Activated B cell treated with CpG ODN at 0.5 μM for 24 hours (primary cell): ENCODE measurements at regions not wholly inside any gene's neighbourhood (a gene's known extent, or its start where the extent isn't known, plus 50 kb on each side); places are given as distances from the start of the nearest gene placed in this dataset.

Experiments
- ATAC-seq: fragments of 200-7000 bp; cut with Tn5 transposase; one replicate; pipeline ENCODE4 v1.10.0; 2021; ENCODE audit warnings: low read depth, mild to moderate bottlenecking, moderate library complexity
- CTCF ChIA-PET: fragments of 350-600 bp; sonication (Branson Sonifier 250); formaldehyde crosslinking; loops from one replicate; lab custom pipeline; 2021; ENCODE audit warnings: antibody characterized with exemption; lab: Charles Lee
- POLR2A ChIA-PET: fragments of 350-600 bp; sonication (Branson Sonifier 250); formaldehyde crosslinking; loops from one replicate; lab custom pipeline; 2021; ENCODE audit warnings: antibody characterized with exemption; lab: Charles Lee
- DNase-seq: peaks from one replicate; pipeline ENCODE4 v3.0.0; 2022
- H3K27ac Mint-ChIP-seq: one replicate; pipeline ENCODE4 v1.8.0; 2020; ENCODE audit warnings: mixed read lengths
- H3K27me3 Mint-ChIP-seq: one replicate; pipeline ENCODE4 v1.8.0; 2021; ENCODE audit warnings: mixed read lengths
- H3K36me3 Mint-ChIP-seq: one replicate; pipeline ENCODE4 v1.8.0; 2021; ENCODE audit warnings: low read depth, mixed read lengths
- H3K4me1 Mint-ChIP-seq: one replicate; pipeline ENCODE4 v1.8.0; 2021; ENCODE audit warnings: mixed read lengths
- H3K4me3 Mint-ChIP-seq: one replicate; pipeline ENCODE4 v1.8.0; 2020; ENCODE audit warnings: mild to moderate bottlenecking, mixed read lengths
- H3K9me3 Mint-ChIP-seq: one replicate; pipeline ENCODE4 v1.8.0; 2020; ENCODE audit warnings: mixed read lengths
- CTCF ChIP-seq: fragments of 200-600 bp; IDR thresholded peaks from one replicate; pipeline ENCODE4 v1.8.0; 2022; ENCODE audit warnings: antibody characterized with exemption, mild to moderate bottlenecking
- intact Hi-C: fragments of 100-400 bp; cut with micrococcal nuclease; formaldehyde crosslinking; loops from one replicate; pipeline ENCODE4 v1.15.1; 2024

- ChIA-PET POLR2A (interaction anchor here (0.6 kb wide), 1 partner anchor 285 kb away, joined by 3 read pairs; no protein-coding TSS in a partner anchor), CTCF (no interaction called here)
- no peak for ATAC-seq
- H3K36me3 Mint-ChIP-seq, result peaks cover 3% of the 10 kb centered on the region
- H3K27me3 Mint-ChIP-seq, result no peaks in the 10 kb centered on the region
- DNase-seq, result no peak
- intact Hi-C loops, result loop anchor here (2.0 kb wide), 1 partner anchor 15 kb away; no protein-coding TSS in a partner anchor
- H3K27ac Mint-ChIP-seq, result no peak overlapping the region
- no peaks in the 10 kb centered on the region for H3K4me1 Mint-ChIP-seq
- TF ChIP-seq CTCF, result no peak
- H3K9me3 Mint-ChIP-seq, result no peaks in the 10 kb centered on the region
- H3K4me3 Mint-ChIP-seq, result no peak overlapping the region
Measured at GRCh38 chr7:18413447-18413846, 82.1 kb upstream of the HDAC9 start.

GRCh38 chr7:18414885-18415284, 80.7 kb upstream of the HDAC9 start:
- no peak for TF ChIP-seq CTCF
- no peak overlapping the region for H3K27ac Mint-ChIP-seq

GRCh38 chr7:18416988-18417387, 78.6 kb upstream of the HDAC9 start:
- Mint-ChIP-seq H3K4me1 (peaks cover 12% of the 10 kb centered on the region), H3K36me3 (peaks cover 3% of the 10 kb centered on the region), H3K4me3 (no peak overlapping the region), H3K27ac (no peak overlapping the region), H3K27me3 (no peaks in the 10 kb centered on the region), H3K9me3 (no peaks in the 10 kb centered on the region)
- DNase-seq (no peak), ATAC-seq (no peak)
- no peak for TF ChIP-seq CTCF
- ChIA-PET POLR2A (no interaction called here), CTCF (no interaction called here)
- intact Hi-C loops, result no loop called here

More at GRCh38 chr7:18414885-18415284, 80.7 kb upstream of the HDAC9 start:
- CTCF ChIA-PET, result no interaction called here
- Mint-ChIP-seq H3K9me3 (no peaks in the 10 kb centered on the region), H3K4me1 (peaks cover 2% of the 10 kb centered on the region), H3K36me3 (peaks cover 3% of the 10 kb centered on the region), H3K4me3 (no peak overlapping the region), H3K27me3 (no peaks in the 10 kb centered on the region)
- DNase-seq (no peak), ATAC-seq (no peak)
- intact Hi-C loops, result no loop called here
- POLR2A ChIA-PET, result no interaction called here

- ATAC-seq (no peak), DNase-seq (no peak)
- TF ChIP-seq CTCF, result no peak
- peaks cover 16% of the 10 kb centered on the region for H3K4me1 Mint-ChIP-seq
- no peaks in the 10 kb centered on the region for H3K27me3 Mint-ChIP-seq
- intact Hi-C loops, result no loop called here
- H3K27ac Mint-ChIP-seq, result no peak overlapping the region
- no peak overlapping the region for H3K4me3 Mint-ChIP-seq
- peaks cover 3% of the 10 kb centered on the region for H3K36me3 Mint-ChIP-seq
- ChIA-PET CTCF (no interaction called here), POLR2A (no interaction called here)
- no peaks in the 10 kb centered on the region for H3K9me3 Mint-ChIP-seq
Measured at GRCh38 chr7:18419456-18419855, 76.1 kb upstream of the HDAC9 start.

GRCh38 chr7:18420108-18420507, 75.4 kb upstream of the HDAC9 start:
- H3K4me1 Mint-ChIP-seq, result peaks cover 16% of the 10 kb centered on the region

More at GRCh38 chr7:18420108-18420507, 75.4 kb upstream of the HDAC9 start:
- H3K36me3 Mint-ChIP-seq, result peaks cover 3% of the 10 kb centered on the region
- H3K4me3 Mint-ChIP-seq, result no peak overlapping the region
- CTCF ChIA-PET, result no interaction called here
- H3K27ac Mint-ChIP-seq, result no peak overlapping the region
- DNase-seq, result no peak
- no peak for TF ChIP-seq CTCF
- intact Hi-C loops, result loop anchor here (5.0 kb wide), 1 partner anchor 37 kb away; no protein-coding TSS in a partner anchor
- POLR2A ChIA-PET, result no interaction called here
- ATAC-seq, result no peak
- H3K27me3 Mint-ChIP-seq, result no peaks in the 10 kb centered on the region
- no peaks in the 10 kb centered on the region for H3K9me3 Mint-ChIP-seq
